Fibroblast of lung (primary cell): ENCODE measurements at regions not wholly inside any gene's neighbourhood (a gene's known extent, or its start where the extent isn't known, plus 50 kb on each side); places are given as distances from the start of the nearest gene placed in this dataset.

Experiments
- DNase-seq, 2 donors: peaks; one replicate each; pipeline versions ENCODE4 v3.0.0 to v3.0.0-alpha.2; 2010; ENCODE audit warnings: low read depth in 2 of 2
- H2AFZ ChIP-seq: 2 replicates; pipeline ENCODE4 v1.5.1; 2012; ENCODE audit warnings: low read length, control low read depth, inconsistent platforms
- H3K27ac ChIP-seq: 2 replicates; pipeline ENCODE4 v1.5.1; 2011; ENCODE audit warnings: low read length, control low read depth; ENCODE audit not compliant: insufficient read depth
- H3K27me3 ChIP-seq: 2 replicates; pipeline ENCODE4 v1.5.1; 2011; ENCODE audit warnings: mild to moderate bottlenecking, low read length; ENCODE audit not compliant: control insufficient read depth, insufficient read depth
- H3K36me3 ChIP-seq: 2 replicates; pipeline ENCODE4 v1.5.1; 2011; ENCODE audit warnings: low read length; ENCODE audit not compliant: control insufficient read depth, insufficient read depth
- H3K4me1 ChIP-seq: 2 replicates; pipeline ENCODE4 v1.5.1; 2011; ENCODE audit warnings: low read length; ENCODE audit not compliant: control insufficient read depth, insufficient read depth; ENCODE audit errors: extremely low read depth
- H3K4me2 ChIP-seq: 2 replicates; pipeline ENCODE4 v1.5.1; 2011; ENCODE audit warnings: low read length, control low read depth; ENCODE audit not compliant: insufficient read depth; ENCODE audit errors: extremely low read depth
- H3K4me3 ChIP-seq, 4 experiments: fragments of 200-600 bp in 1 of 4; sonication (generic) in 1 of 4; replicated peaks in 1 of 4; 2 replicates each; pipeline ENCODE4 v1.5.1; 2011 to 2016; ENCODE audit warnings: low read length in 4 of 4, low read depth in 3 of 4, mild to moderate bottlenecking in 3 of 4, control low read depth in 2 of 4, inconsistent platforms in 1 of 4, mixed read lengths in 1 of 4; ENCODE audit not compliant: insufficient read depth in 1 of 4; ENCODE audit errors: control extremely low read depth in 1 of 4
- H3K79me2 ChIP-seq: 2 replicates; pipeline ENCODE4 v1.5.1; 2012; ENCODE audit warnings: mild to moderate bottlenecking, low read length, inconsistent platforms; ENCODE audit not compliant: control insufficient read depth, insufficient read depth
- H3K9ac ChIP-seq: 2 replicates; pipeline ENCODE4 v1.5.1; 2011; ENCODE audit warnings: mild to moderate bottlenecking, low read length, control low read depth; ENCODE audit not compliant: insufficient read depth
- H3K9me3 ChIP-seq: 2 replicates; pipeline ENCODE4 v1.5.1; 2012; ENCODE audit warnings: low read depth, low read length; ENCODE audit not compliant: control insufficient read depth, insufficient read depth
- H4K20me1 ChIP-seq: 2 replicates; pipeline ENCODE4 v1.5.1; 2011; ENCODE audit warnings: low read length; ENCODE audit not compliant: control insufficient read depth, insufficient read depth; ENCODE audit errors: extremely low read depth
- CTCF ChIP-seq, 2 donors: IDR thresholded peaks in 1 of 2; conservative IDR thresholded peaks in 1 of 2; 1 replicate in 1 of 2; 2 replicates in 1 of 2; pipeline ENCODE4 v1.5.1; 2011 to 2012; ENCODE audit warnings: low read length in 2 of 2, control low read depth in 1 of 2, inconsistent platforms in 1 of 2, low read depth in 1 of 2, mild to moderate bottlenecking in 1 of 2
- EZH2 ChIP-seq: IDR thresholded peaks from 2 replicates; pipeline ENCODE4 v1.5.1; 2012; ENCODE audit warnings: low read length, control low read depth, mild to moderate bottlenecking; ENCODE audit errors: missing control alignments

DNA sequence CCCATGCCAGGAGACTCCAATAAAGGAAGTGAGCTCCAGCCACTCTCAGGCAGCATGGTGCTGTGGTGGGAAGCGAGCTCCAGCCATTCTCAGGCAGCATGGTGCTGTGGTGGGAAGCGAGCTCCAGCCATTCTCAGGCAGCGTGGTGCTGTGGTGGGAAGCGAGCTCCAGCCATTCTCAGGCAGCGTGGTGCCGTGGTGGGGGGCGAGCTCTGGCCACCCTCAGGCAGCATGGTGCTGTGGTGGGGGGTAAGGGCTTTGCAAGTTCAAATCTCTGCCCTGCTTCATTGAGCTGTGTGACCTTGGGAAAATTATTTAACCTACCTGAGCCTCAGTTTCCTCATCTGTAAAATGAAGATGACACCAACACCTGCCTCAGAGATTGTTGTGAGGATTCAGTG, 975.1 kb downstream of the BCL11B start:
- TF ChIP-seq CTCF (conservative IDR thresholded peaks at IDR 0.05 in 1 of 2, IDR thresholded peaks at IDR 0.05 in 1 of 2; ENCODE audit: low read depth in 1 of 2, low read length in 2 of 2) (no peak), EZH2 (no peak)
- Histone ChIP-seq H2AFZ (no peak overlapping the region), H3K36me3 (no peaks in the 10 kb centered on the region)

DNA sequence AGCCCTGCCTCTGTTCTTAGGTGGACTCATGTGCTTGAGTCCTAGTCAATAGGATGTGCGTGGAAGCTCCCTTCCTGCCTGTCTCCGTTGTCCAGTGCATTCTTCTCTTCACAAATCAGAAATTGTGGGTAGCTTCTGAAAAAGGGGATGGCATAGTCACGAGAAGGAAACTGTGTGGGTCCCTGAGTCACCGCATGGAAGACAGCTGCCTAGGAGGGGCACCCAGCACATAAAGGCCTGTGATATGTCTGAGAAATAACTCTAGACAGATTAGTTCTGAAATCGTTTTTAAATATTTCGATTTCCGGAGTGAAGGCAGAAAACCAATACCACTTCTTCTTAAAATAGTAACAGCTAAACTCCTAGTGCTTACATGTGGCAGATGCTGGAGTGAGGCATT, 974.4 kb downstream of the BCL11B start:
- Histone ChIP-seq H3K36me3 (no peaks in the 10 kb centered on the region), H3K4me1 (no peaks in the 10 kb centered on the region), H3K9me3 (no peaks in the 10 kb centered on the region), H3K9ac (no peak overlapping the region), H3K27ac (no peak overlapping the region), H3K79me2 (no peaks in the 10 kb centered on the region), H2AFZ (no peak overlapping the region), H4K20me1 (no peaks in the 10 kb centered on the region), H3K4me3 (no peak overlapping the region), H3K4me2 (no peak overlapping the region), H3K27me3 (no peaks in the 10 kb centered on the region)
- no peak for TF ChIP-seq EZH2
- TF ChIP-seq CTCF (conservative IDR thresholded peaks at IDR 0.05 in 1 of 2, IDR thresholded peaks at IDR 0.05 in 1 of 2; ENCODE audit: low read depth in 1 of 2, low read length in 2 of 2), result no peak
- no peak for DNase-seq

More for the DNA sequence above, 975.1 kb downstream of the BCL11B start:
- no peaks in the 10 kb centered on the region for H4K20me1 ChIP-seq
- H3K27me3 ChIP-seq, result no peaks in the 10 kb centered on the region
- H3K9me3 ChIP-seq, result no peaks in the 10 kb centered on the region
- H3K4me3 ChIP-seq, result no peak overlapping the region
- H3K27ac ChIP-seq, result no peak overlapping the region
- no peak overlapping the region for H3K9ac ChIP-seq
- no peaks in the 10 kb centered on the region for H3K4me1 ChIP-seq
- H3K4me2 ChIP-seq, result no peak overlapping the region
- DNase-seq, result no peak
- H3K79me2 ChIP-seq, result no peaks in the 10 kb centered on the region

DNA sequence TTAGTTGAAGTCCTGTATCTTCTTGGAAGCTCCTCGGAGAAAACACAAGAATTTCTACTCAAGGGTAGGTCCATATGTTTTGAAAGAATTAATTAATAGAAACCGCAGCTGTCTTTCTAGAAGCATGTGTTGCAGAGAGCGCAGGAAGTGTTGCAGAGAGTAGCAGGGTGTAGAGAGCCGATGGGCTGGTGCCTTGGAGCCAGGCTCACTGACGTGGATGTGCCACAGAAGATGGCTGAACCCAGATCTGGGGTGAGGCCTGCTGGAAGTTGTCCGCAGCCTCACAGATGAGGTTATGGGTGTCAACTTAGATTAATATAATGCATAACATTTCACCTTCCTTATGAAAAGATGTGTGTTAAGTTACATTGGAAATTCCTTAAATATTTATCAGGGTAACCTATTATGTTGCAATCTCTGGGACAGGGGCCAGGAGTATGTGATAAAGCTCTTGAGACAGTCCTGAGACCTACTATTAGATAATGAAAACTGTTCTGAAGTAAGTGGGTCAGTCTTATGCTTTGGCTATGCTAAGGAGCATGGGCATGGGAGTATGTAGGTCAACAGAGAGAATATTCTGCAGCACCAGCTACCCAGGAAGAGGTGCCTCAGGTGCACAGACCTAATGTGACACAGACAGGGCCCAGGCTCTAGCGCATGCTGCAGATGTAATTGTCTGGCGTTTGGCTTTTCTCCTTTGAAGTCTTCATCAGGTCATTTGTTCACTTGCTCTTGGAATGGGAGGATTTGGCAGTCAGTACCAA, 973.3 kb downstream of the BCL11B start:
- TF ChIP-seq EZH2 (no peak), CTCF (conservative IDR thresholded peaks at IDR 0.05 in 1 of 2, IDR thresholded peaks at IDR 0.05 in 1 of 2; ENCODE audit: low read depth in 1 of 2, low read length in 2 of 2) (no peak)
- Histone ChIP-seq H3K4me1 (no peaks in the 10 kb centered on the region), H3K27me3 (no peaks in the 10 kb centered on the region), H3K27ac (no peak overlapping the region), H3K4me3 (no peak overlapping the region), H3K9ac (no peak overlapping the region), H3K9me3 (no peaks in the 10 kb centered on the region), H4K20me1 (no peaks in the 10 kb centered on the region), H3K36me3 (no peaks in the 10 kb centered on the region), H3K4me2 (no peak overlapping the region), H3K79me2 (no peaks in the 10 kb centered on the region), H2AFZ (no peak overlapping the region)
- peak in 1 of 2 donors; percentile 10 for DNase-seq
